HEK293 (cell line): ENCODE measurements at regions not wholly inside any gene's neighbourhood (a gene's known extent, or its start where the extent isn't known, plus 50 kb on each side); places are given as distances from the start of the nearest gene placed in this dataset.

ENCODE experiments used
- OSR2 ChIP-seq: fragments of 450-650 bp; formaldehyde crosslinking; IDR thresholded peaks from 2 replicates; pipeline ENCODE4 v1.5.1; 2016; ENCODE audit warnings: missing biosample characterization, missing genetic modification characterization
- ZBTB20 ChIP-seq: fragments of 450-650 bp; formaldehyde crosslinking; IDR thresholded peaks from 2 replicates; pipeline ENCODE4 v1.5.1; 2016; ENCODE audit warnings: missing biosample characterization, missing genetic modification characterization
- ZFHX2 ChIP-seq: fragments of 450-650 bp; formaldehyde crosslinking; conservative IDR thresholded peaks from 2 replicates; pipeline ENCODE4 v1.5.1; 2016; ENCODE audit warnings: missing biosample characterization, missing genetic modification characterization
- ZNF404 ChIP-seq: fragments of 450-650 bp; formaldehyde crosslinking; IDR thresholded peaks from 2 replicates; pipeline ENCODE4 v1.5.1; 2017; ENCODE audit warnings: missing biosample characterization, missing genetic modification characterization
- ZNF660 ChIP-seq: fragments of 450-650 bp; IDR thresholded peaks from 2 replicates; pipeline ENCODE4 v1.5.1; 2018; ENCODE audit warnings: missing biosample characterization, mild to moderate bottlenecking, missing genetic modification characterization
- ZNF843 ChIP-seq: fragments of 450-650 bp; formaldehyde crosslinking; IDR thresholded peaks from 2 replicates; pipeline ENCODE4 v1.5.1; 2016; ENCODE audit warnings: missing biosample characterization, missing genetic modification characterization
- ZSCAN30 ChIP-seq: fragments of 450-650 bp; IDR thresholded peaks from 2 replicates; pipeline ENCODE4 v1.5.1; 2018; ENCODE audit warnings: missing biosample characterization, mild to moderate bottlenecking, missing genetic modification characterization, moderate library complexity
- TF ChIP-seq, protein P1 (sequence below): fragments of 450-650 bp; formaldehyde crosslinking; IDR thresholded peaks from 2 replicates; pipeline ENCODE4 v1.5.1; 2016; ENCODE audit warnings: missing biosample characterization, missing genetic modification characterization
- TF ChIP-seq, protein P2 (sequence below): IDR thresholded peaks from 2 replicates; pipeline ENCODE4 v1.6.1; 2011; ENCODE audit warnings: mild to moderate bottlenecking, low read depth, low read length, borderline replicate concordance

DNA sequence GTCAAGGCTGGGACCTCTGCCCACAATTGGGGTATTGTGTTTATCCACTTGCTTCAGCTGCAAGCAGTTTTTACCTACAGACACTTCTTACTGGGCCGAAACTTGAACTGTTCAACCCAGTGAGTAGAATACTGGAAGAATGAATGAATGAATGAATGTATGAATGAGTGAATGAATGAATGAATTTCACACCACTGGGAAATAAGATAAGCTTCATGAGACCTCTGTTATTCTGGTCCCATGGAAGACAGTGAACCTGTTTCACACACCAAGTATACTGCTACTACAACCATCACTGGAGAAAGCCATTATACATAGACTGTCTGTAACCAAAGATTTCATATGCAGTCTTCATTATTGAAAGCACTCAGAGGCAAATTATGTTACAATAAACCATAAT, 295.0 kb upstream of the GULP1 start:
- TF ChIP-seq ZNF404 (tag by site-specific recombination) (no peak), ZBTB20 (tag by site-specific recombination) (no peak), ZNF843 (no peak), ZNF660 (no peak), ZSCAN30 (tag by site-specific recombination) (no peak), ZFHX2 (tag by site-specific recombination) (no peak), OSR2 (tag by site-specific recombination) (no peak)
- TF ChIP-seq, protein P1, sequence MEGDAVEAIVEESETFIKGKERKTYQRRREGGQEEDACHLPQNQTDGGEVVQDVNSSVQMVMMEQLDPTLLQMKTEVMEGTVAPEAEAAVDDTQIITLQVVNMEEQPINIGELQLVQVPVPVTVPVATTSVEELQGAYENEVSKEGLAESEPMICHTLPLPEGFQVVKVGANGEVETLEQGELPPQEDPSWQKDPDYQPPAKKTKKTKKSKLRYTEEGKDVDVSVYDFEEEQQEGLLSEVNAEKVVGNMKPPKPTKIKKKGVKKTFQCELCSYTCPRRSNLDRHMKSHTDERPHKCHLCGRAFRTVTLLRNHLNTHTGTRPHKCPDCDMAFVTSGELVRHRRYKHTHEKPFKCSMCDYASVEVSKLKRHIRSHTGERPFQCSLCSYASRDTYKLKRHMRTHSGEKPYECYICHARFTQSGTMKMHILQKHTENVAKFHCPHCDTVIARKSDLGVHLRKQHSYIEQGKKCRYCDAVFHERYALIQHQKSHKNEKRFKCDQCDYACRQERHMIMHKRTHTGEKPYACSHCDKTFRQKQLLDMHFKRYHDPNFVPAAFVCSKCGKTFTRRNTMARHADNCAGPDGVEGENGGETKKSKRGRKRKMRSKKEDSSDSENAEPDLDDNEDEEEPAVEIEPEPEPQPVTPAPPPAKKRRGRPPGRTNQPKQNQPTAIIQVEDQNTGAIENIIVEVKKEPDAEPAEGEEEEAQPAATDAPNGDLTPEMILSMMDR, result no peak
- TF ChIP-seq, protein P2, sequence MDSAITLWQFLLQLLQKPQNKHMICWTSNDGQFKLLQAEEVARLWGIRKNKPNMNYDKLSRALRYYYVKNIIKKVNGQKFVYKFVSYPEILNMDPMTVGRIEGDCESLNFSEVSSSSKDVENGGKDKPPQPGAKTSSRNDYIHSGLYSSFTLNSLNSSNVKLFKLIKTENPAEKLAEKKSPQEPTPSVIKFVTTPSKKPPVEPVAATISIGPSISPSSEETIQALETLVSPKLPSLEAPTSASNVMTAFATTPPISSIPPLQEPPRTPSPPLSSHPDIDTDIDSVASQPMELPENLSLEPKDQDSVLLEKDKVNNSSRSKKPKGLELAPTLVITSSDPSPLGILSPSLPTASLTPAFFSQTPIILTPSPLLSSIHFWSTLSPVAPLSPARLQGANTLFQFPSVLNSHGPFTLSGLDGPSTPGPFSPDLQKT, result no peak
